IPS DF 4.7 (cell line): ENCODE measurements at regions not wholly inside any gene's neighbourhood (a gene's known extent, or its start where the extent isn't known, plus 50 kb on each side); places are given as distances from the start of the nearest gene placed in this dataset.

Source experiments
- DNase-seq: peaks from one replicate; pipeline ENCODE4 v3.0.0-alpha.2; 2013; ENCODE audit warnings: low spot score; ENCODE audit errors: extremely low read depth

GRCh38 chr3:42012935-42013690, 51.2 kb upstream of the ULK4 start:
- DNase-seq = no peak

- DNase-seq = no peak
Observed at GRCh38 chr3:42012383-42012934, 50.6 kb upstream of the ULK4 start.
